Hematopoietic multipotent progenitor cell (in vitro differentiated cells): ENCODE measurements at regions not wholly inside any gene's neighbourhood (a gene's known extent, or its start where the extent isn't known, plus 50 kb on each side); places are given as distances from the start of the nearest gene placed in this dataset.
A peak's percentile ranks its signal among the peaks of the same experiment; 100 is the strongest.
"Not testable (repeated sequence)": the region's sequence is repeated elsewhere in the genome, so short reads cannot be mapped to it uniquely, and the experiment has no call there.

Experiments
- DNase-seq, 3 donors: peaks; one replicate each; pipeline ENCODE4 v3.0.0-alpha.2; 2011 to 2015; ENCODE audit warnings: low read depth in 2 of 3, low spot score in 2 of 3

GRCh38 chr17:30731210-30732132 is 93.0 kb downstream of the CRLF3 start:
- peak; percentile 64 to 84 (median 83) for DNase-seq

- not testable (repeated sequence) for DNase-seq
Observed at GRCh38 chr17:30730837-30731209, 93.7 kb downstream of the CRLF3 start.

GRCh38 chr17:30730171-30730836 is 94.2 kb downstream of the CRLF3 start:
- not testable (repeated sequence) for DNase-seq

GRCh38 chr17:30729471-30730170 is 94.9 kb downstream of the CRLF3 start:
- DNase-seq: not testable (repeated sequence)

- DNase-seq: not testable (repeated sequence)
Observed at GRCh38 chr17:30727517-30727916, 97.0 kb downstream of the CRLF3 start.

GRCh38 chr17:30726734-30727133 is 97.8 kb downstream of the CRLF3 start:
- DNase-seq: not testable (repeated sequence)

- not testable (repeated sequence) for DNase-seq
Observed at GRCh38 chr17:30726310-30726709, 98.2 kb downstream of the CRLF3 start.

- peak in 1 of 3 donors; percentile 33 for DNase-seq
Observed at GRCh38 chr17:30724034-30724650, 100.3 kb downstream of the CRLF3 start.

GRCh38 chr17:30722114-30722780 is 102.2 kb downstream of the CRLF3 start:
- DNase-seq: not testable (repeated sequence)

GRCh38 chr17:30720971-30721370 is 103.5 kb downstream of the CRLF3 start:
- not testable (repeated sequence) for DNase-seq

- DNase-seq: no peak
Observed at GRCh38 chr17:30720013-30720471, 104.5 kb downstream of the CRLF3 start.

- peak; percentile 67 to 87 (median 70) for DNase-seq
Observed at GRCh38 chr17:30719131-30719973, 105.1 kb downstream of the CRLF3 start.

GRCh38 chr17:30718691-30719090 is 105.8 kb downstream of the CRLF3 start:
- not testable (repeated sequence) for DNase-seq

- not testable (repeated sequence) for DNase-seq
Observed at GRCh38 chr17:30718099-30718447, 106.4 kb downstream of the CRLF3 start.

- DNase-seq: no peak
Observed at GRCh38 chr17:30717291-30718098, 107.0 kb downstream of the CRLF3 start.

GRCh38 chr17:30716461-30717290 is 107.8 kb downstream of the CRLF3 start:
- peak in 2 of 3 donors; percentile 36 to 53 for DNase-seq

GRCh38 chr17:30714825-30715622 is 109.5 kb downstream of the CRLF3 start:
- peak in 2 of 3 donors; percentile 39 to 64 for DNase-seq
